ENCODE measurements at regions not wholly inside any gene's neighbourhood (a gene's known extent, or its start where the extent isn't known, plus 50 kb on each side); places are given as distances from the start of the nearest gene placed in this dataset.

DNA sequence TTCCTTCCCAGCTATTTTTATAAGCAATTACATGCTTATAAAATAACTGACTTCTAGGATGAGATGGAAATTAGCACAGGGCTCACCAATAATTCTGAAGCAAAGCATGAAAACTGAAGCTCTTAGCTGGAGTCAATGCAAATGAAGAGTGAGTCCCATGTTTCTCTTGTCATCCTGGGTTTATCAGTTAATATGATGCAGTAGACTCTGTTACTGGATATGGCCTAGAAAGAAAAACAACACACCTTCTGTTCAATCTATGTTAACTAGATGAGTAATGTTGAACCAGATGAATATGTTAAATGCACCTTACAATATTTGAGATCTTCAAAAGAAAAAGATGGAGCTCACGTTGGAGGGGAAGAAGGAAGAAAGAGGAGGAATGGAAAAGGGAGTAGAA, 229.4 kb downstream of the DUSP6 start:
- TF ChIP-seq, protein P1, sequence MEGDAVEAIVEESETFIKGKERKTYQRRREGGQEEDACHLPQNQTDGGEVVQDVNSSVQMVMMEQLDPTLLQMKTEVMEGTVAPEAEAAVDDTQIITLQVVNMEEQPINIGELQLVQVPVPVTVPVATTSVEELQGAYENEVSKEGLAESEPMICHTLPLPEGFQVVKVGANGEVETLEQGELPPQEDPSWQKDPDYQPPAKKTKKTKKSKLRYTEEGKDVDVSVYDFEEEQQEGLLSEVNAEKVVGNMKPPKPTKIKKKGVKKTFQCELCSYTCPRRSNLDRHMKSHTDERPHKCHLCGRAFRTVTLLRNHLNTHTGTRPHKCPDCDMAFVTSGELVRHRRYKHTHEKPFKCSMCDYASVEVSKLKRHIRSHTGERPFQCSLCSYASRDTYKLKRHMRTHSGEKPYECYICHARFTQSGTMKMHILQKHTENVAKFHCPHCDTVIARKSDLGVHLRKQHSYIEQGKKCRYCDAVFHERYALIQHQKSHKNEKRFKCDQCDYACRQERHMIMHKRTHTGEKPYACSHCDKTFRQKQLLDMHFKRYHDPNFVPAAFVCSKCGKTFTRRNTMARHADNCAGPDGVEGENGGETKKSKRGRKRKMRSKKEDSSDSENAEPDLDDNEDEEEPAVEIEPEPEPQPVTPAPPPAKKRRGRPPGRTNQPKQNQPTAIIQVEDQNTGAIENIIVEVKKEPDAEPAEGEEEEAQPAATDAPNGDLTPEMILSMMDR (conservative IDR thresholded peaks at IDR 0.05 in 1 of 2, IDR thresholded peaks at IDR 0.05 in 1 of 2; ENCODE audit: extremely low read depth in 1 of 2, insufficient read depth in 1 of 2, low read depth in 1 of 2, low read length in 2 of 2) = no peak
- no peak for TF ChIP-seq EZH2 (IDR thresholded peaks at IDR 0.05; ENCODE audit: borderline replicate concordance, low read length)

Data from mammary epithelial cell (primary cell).